DOHH2 (cell line): ENCODE measurements at regions not wholly inside any gene's neighbourhood (a gene's known extent, or its start where the extent isn't known, plus 50 kb on each side); places are given as distances from the start of the nearest gene placed in this dataset.

Experiments
- H3F3A ChIP-seq: fragments of 200-600 bp; sonication (generic), shearing (Covaris generic); 2 replicates; pipeline ENCODE4 v1.6.0; 2016; ENCODE audit warnings: antibody characterized with exemption, mild to moderate bottlenecking; ENCODE audit not compliant: control insufficient read depth, insufficient read depth
- H3K27ac ChIP-seq: fragments of 200-600 bp; sonication (generic); 2 replicates; pipeline ENCODE4 v1.5.1; 2014; ENCODE audit warnings: low read depth, mild to moderate bottlenecking, low read length, moderate library complexity
- H3K27me3 ChIP-seq: fragments of 200-600 bp; sonication (generic); 2 replicates; pipeline ENCODE4 v1.6.1; 2014; ENCODE audit warnings: mild to moderate bottlenecking, low read length, mixed read lengths; ENCODE audit not compliant: control insufficient read depth
- H3K36me3 ChIP-seq: fragments of 200-600 bp; sonication (generic); 2 replicates; pipeline ENCODE4 v1.6.1; 2014; ENCODE audit warnings: mild to moderate bottlenecking, low read length, moderate library complexity, mixed read lengths; ENCODE audit not compliant: control insufficient read depth
- H3K4me1 ChIP-seq: fragments of 200-600 bp; sonication (generic); 2 replicates; pipeline ENCODE4 v1.6.1; 2014; ENCODE audit warnings: mild to moderate bottlenecking, low read length, mixed read lengths; ENCODE audit not compliant: control insufficient read depth
- H3K4me2 ChIP-seq: fragments of 200-600 bp; sonication (generic); 2 replicates; pipeline ENCODE4 v1.6.0; 2014; ENCODE audit warnings: mild to moderate bottlenecking, low read length, moderate library complexity
- H3K4me3 ChIP-seq: fragments of 200-600 bp; sonication (generic); 2 replicates; pipeline ENCODE4 v1.5.1; 2014; ENCODE audit warnings: mild to moderate bottlenecking, low read length, mixed read lengths
- H3K79me2 ChIP-seq: fragments of 200-600 bp; sonication (generic); 2 replicates; pipeline ENCODE4 v1.6.1; 2014; ENCODE audit warnings: mild to moderate bottlenecking, low read length, mixed read lengths; ENCODE audit not compliant: control insufficient read depth
- H3K9me2 ChIP-seq: fragments of 200-600 bp; sonication (generic); replicated peaks from 2 replicates; pipeline ENCODE4 v1.6.1; 2014; ENCODE audit warnings: mild to moderate bottlenecking, low read length, mixed read lengths; ENCODE audit not compliant: control insufficient read depth
- H3K9me3 ChIP-seq: fragments of 200-600 bp; sonication (generic); 2 replicates; pipeline ENCODE4 v1.6.1; 2014; ENCODE audit warnings: antibody characterized with exemption, low read length, mixed read lengths; ENCODE audit not compliant: control insufficient read depth, insufficient read depth
- H4K20me1 ChIP-seq: fragments of 200-600 bp; sonication (generic); 2 replicates; pipeline ENCODE4 v1.6.0; 2014; ENCODE audit warnings: low read depth, mild to moderate bottlenecking, antibody characterized with exemption, low read length, moderate library complexity; ENCODE audit not compliant: control insufficient read depth, insufficient read depth
- CTCF ChIP-seq: fragments of 200-600 bp; sonication (generic); IDR thresholded peaks from one replicate; pipeline ENCODE4 v1.5.1; 2014; ENCODE audit warnings: antibody characterized with exemption, mild to moderate bottlenecking, low read depth, low read length; ENCODE audit not compliant: poor library complexity, severe bottlenecking
- EZH2phosphoT487 ChIP-seq: fragments of 200-600 bp; sonication (generic); IDR thresholded peaks from 2 replicates; pipeline ENCODE4 v1.6.1; 2017; ENCODE audit warnings: borderline replicate concordance, mild to moderate bottlenecking, antibody characterized with exemption, low read length, moderate library complexity, mixed read lengths

- no peak overlapping the region for H3K4me2 ChIP-seq
- 0 out of 2 replicates have a peak, but pooled peaks cover 6% of the 10 kb centered on the region for H3K4me1 ChIP-seq
- H3K9me3 ChIP-seq: no peaks in the 10 kb centered on the region
- H3K9me2 ChIP-seq: no peaks in the 10 kb centered on the region
- H3K27me3 ChIP-seq: 0 out of 2 replicates have a peak, but pooled peaks cover 5% of the 10 kb centered on the region
- H3K27ac ChIP-seq: no peak overlapping the region
- H4K20me1 ChIP-seq: no peaks in the 10 kb centered on the region
- no peaks in the 10 kb centered on the region for H3K79me2 ChIP-seq
- no peaks in the 10 kb centered on the region for H3F3A ChIP-seq
- no peaks in the 10 kb centered on the region for H3K36me3 ChIP-seq
- no peak overlapping the region for H3K4me3 ChIP-seq
- TF ChIP-seq EZH2phosphoT487: no peak
- TF ChIP-seq CTCF: no peak
Observed at GRCh38 chr22:19655399-19655798, 58.9 kb upstream of the SEPTIN5 start.

GRCh38 chr22:19656541-19657251 lies 57.6 kb upstream of the SEPTIN5 start:
- TF ChIP-seq CTCF: no peak
- TF ChIP-seq EZH2phosphoT487: no peak
- H3F3A ChIP-seq: no peaks in the 10 kb centered on the region
- H3K9me3 ChIP-seq: no peaks in the 10 kb centered on the region
- no peaks in the 10 kb centered on the region for H4K20me1 ChIP-seq
- H3K27ac ChIP-seq: no peak overlapping the region
- no peaks in the 10 kb centered on the region for H3K36me3 ChIP-seq
- H3K4me1 ChIP-seq: 0 out of 2 replicates have a peak, but pooled peaks cover 6% of the 10 kb centered on the region
- no peaks in the 10 kb centered on the region for H3K9me2 ChIP-seq
- H3K27me3 ChIP-seq: no peaks in the 10 kb centered on the region
- no peaks in the 10 kb centered on the region for H3K79me2 ChIP-seq
- H3K4me2 ChIP-seq: no peak overlapping the region
- H3K4me3 ChIP-seq: no peak overlapping the region

GRCh38 chr22:19657252-19658056 lies 56.8 kb upstream of the SEPTIN5 start:
- no peaks in the 10 kb centered on the region for H3F3A ChIP-seq
- no peaks in the 10 kb centered on the region for H3K27me3 ChIP-seq
- no peaks in the 10 kb centered on the region for H3K9me3 ChIP-seq
- H3K36me3 ChIP-seq: no peaks in the 10 kb centered on the region
- H3K4me2 ChIP-seq: no peak overlapping the region
- no peaks in the 10 kb centered on the region for H4K20me1 ChIP-seq
- H3K79me2 ChIP-seq: no peaks in the 10 kb centered on the region
- no peak overlapping the region for H3K27ac ChIP-seq
- H3K9me2 ChIP-seq: no peaks in the 10 kb centered on the region
- TF ChIP-seq CTCF (no peak), EZH2phosphoT487 (no peak)
- H3K4me3 ChIP-seq: no peak overlapping the region
- 0 out of 2 replicates have a peak, but pooled peaks cover 6% of the 10 kb centered on the region for H3K4me1 ChIP-seq
